ENCODE measurements at regions not wholly inside any gene's neighbourhood (a gene's known extent, or its start where the extent isn't known, plus 50 kb on each side); places are given as distances from the start of the nearest gene placed in this dataset.

- DNase-seq (ENCODE audit: low spot score), result no peak
Observed at GRCh38 chr5:61596265-61596664, 264.2 kb downstream of the ZSWIM6 start.

DNA sequence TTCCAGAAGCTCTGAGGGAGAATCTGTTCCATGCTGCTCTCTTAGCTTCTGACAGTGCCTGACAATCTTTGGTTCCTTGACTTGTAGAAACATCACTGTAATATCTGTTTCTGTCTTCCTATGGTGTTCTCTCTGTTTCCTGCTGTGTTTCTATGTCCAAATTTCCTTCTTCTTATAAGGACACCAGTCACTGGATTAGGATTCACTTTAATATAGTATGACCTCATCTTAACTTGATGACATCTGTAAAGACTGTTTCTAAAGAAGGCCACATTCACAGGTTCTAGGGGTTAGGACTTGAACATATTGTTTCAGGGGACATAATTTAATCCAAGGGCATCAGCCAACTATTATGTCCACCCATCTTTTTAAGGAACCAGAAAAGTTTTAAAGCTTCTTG is 265.6 kb downstream of the ZSWIM6 start:
- DNase-seq (ENCODE audit: low spot score), result no peak

DNA sequence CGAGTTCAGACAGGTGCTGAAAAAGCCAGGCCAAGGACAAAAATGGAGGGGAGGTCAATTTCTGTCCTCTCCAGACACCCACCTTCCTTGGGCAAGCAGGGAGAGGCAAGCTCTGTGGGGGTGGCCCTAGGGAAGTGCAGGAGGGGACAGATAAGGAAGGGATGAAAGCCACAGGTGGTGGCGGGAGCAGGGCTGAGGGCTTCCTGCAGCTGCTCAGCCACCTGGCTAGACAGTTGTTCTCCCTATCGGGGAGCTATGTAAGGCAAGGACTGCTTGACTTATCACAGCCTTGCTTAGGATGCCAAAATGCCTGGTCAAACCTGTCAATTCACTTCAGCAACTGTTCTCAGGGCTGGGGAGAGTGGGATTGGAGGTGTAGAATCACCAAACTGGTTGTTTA is 266.1 kb downstream of the ZSWIM6 start:
- no peak for DNase-seq (ENCODE audit: low spot score)

DNA sequence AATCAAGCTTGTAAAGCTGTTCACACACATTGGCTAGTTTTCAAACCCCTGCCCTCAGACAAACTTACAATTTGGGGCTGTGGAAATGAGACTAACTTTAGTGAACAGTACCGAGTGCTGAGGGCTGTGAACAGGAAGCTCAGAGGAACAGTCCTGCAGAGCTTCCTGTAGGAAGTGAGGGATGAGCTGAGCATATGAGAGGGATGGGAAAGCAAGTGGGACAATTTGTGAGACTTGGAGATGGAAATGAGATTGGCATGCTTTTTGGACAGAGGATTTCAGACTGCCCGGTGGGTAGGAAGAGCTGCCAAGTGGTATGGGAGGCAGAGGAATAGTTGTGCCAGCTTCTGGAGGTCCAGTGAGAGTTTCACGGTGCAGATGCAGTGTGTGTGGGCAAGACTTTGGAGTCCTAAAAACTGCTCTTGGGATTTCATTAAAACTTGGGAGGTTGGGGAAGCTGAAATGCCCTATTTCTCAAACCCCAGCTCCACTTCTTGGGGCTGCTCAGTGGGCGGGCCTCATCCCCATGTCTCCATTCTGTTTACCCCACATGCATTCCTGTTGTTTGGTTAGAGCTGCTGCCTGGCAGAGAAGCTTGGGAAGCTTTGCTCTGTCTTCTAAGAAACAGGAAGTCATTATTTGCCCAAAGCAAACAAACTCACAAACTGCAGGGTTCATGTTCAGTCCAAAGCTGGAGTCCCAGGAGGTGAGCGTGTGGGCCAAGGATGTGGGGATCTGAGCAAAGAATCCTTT is 267.5 kb downstream of the ZSWIM6 start:
- no peak for DNase-seq (ENCODE audit: low spot score)

DNA sequence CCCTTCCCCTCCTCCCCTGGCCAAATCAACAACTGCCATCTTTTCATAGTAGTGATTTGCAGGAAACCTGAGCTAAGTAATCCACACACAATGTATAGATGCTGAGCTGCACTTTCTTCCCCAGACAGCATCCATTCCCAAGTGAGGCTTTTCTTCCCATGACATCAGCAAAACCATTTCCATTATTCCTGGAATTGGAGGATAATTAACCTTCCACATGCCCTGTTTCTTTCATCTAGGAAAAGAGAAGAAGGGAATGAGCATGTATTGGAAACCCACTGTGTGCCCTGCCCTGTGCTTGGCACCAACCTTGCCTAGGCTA is 268.0 kb downstream of the ZSWIM6 start:
- no peak for DNase-seq (ENCODE audit: low spot score)

- DNase-seq (ENCODE audit: low spot score), result no peak
Observed at GRCh38 chr5:61600945-61601511, 269.0 kb downstream of the ZSWIM6 start.

DNA sequence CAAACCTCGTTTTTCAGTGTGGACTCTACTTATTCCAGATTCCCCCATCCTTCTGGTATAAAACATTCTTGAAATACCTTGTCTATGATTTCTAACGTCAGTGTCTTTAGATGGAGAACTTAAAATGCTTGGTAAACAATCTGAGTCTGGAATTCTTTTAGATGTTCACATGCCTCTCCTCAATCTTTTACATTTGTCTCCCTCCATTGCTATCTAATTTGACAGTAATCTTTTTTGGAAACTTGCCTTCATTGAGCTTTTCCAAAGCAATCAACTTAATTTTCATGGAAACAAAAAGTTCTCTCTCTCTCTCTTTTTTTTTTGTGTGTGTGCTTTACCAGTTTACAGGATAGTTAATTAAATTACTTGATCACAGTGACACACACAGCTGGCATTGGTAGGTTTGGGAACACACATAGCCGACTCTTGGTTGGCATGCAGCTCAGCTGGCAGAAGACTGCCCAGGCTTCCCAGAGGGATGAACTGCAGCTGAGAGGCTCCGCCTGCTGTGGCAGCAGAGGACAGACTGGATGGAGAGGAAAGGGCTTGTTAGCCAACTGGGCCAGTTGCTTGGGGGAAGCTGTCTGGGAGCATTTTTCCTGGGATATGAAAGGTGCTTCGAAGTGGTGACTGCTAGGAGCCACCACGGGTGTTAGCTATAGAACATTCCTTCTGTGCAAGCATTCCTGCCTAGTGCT is 271.3 kb downstream of the ZSWIM6 start:
- no peak for DNase-seq (ENCODE audit: low spot score)

DNA sequence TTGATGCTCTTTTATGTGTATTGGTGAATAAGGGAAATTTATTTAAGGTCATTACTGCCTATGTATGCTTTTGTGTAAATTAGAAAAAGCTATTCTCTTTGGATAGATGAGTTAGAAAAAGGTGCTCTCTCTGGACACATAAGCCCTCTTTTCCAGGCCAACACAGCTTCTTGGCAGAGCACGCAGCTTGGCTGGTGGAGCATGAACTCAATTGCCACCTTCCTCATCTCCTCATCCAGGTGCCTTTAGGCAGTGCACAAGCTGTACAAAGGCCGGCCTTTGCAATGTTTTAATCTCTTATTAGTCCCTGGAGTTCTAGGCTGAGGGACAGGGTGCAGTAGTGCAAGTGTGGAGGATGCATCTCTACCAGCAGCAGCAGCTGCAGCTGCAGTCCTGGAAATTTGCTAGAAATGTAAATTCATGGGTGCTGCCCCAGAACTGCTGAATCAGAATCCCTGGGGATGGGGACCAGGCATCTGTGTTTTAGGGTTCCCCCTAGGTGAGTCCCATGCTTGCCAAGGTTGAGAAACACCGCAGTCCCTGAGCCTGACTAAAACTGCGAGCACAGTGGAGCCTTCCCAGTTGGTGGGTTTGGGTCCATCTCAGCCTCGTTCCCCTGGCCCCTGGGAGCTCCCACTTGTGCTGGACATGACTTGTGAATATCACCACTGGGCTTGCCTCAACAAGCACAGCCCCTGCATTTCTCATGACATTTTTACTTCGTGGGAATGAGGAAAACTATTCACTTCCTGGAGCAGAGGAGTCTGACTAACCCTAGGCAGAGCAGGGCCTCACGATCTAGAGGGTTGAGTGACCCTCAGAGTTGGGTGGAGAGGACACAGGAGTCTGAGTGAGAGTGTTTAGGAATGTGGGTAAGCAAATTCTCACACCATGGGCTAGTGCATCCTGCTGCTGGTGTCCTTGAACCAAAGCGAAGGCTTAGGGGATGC is 272.3 kb downstream of the ZSWIM6 start:
- DNase-seq (ENCODE audit: low spot score), result no peak

DNA sequence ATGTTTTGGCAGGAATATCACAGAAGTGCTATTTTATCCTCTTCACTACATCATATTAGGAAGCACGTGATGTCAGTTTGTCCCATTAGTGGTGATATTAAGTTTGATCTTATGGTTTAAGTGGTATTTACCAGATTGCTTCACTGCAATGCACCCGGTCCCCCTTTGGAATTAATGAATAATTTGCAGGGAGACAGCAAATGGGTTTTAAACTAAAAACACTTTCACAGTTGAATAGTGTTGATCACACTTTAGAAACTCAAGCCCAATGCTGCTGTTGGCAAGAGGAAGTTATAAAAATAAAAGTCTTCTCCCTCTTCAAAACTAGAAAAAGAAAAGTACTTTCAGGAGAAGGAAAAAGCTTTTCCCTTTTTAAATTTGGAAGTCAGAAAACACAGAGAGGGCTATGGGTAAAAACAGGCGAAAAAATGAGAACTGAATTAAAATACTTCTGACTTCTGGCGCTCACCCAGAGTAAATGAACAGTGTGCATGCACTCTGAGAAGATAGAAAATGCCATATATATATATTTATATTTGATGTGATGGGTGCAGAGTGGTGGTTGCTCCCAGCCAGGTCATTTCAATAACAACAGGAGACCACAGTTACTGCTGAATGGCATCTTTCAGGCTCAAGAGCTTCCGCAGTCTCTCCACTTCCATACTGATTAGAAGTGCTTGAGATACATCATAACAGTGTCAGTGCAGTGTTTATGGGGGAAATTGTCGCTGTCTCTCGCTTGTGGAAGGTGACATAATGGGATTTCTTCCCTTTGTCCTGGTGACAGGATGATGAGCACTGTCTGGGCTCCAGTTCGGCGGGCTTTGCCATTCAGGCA is 278.0 kb downstream of the ZSWIM6 start:
- no peak for DNase-seq (ENCODE audit: low spot score)

GRCh38 chr5:61610678-61611024 is 278.6 kb downstream of the ZSWIM6 start:
- no peak for DNase-seq (ENCODE audit: low spot score)

DNA sequence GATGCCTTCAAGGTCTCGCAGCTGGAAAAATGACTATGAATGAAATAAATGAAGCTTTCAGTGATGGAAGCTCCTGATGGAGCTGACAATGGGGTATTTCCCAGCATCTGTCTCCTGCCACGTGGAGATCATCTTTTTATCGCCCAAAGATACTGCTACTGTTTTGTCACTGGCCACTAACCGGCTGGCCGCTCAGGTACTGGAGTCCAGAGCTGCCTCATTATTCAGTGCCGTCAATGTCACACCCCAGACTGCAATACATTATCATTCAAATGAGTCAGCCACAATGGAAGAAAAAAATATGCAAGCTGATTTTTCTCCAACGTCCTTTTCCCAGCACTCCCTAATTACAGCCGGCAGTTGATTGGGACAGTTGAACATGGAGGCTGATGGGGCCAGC is 280.4 kb downstream of the ZSWIM6 start:
- no peak for DNase-seq (ENCODE audit: low spot score)

DNA sequence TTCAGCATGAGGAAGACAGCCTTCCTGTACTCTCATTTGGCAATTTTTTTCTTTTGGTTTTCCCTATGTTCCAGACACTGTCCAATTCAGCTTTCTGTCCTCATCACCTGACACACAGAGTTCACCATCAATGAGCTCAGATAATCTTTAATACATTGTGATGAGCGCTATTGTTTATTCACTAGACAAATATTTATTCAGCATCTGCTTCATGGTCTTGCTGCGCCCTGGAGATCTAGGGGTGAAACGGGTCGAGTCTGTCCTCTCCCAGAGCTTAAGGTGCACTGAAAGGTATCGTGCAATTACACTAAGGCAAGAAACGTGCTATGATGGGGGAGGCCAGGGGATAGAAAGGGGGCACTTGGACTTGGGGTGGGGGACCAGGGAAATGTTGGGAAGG is 281.6 kb downstream of the ZSWIM6 start:
- DNase-seq (ENCODE audit: low spot score), result no peak

GRCh38 chr5:61614606-61615005 is 282.5 kb downstream of the ZSWIM6 start:
- DNase-seq (ENCODE audit: low spot score), result no peak

DNA sequence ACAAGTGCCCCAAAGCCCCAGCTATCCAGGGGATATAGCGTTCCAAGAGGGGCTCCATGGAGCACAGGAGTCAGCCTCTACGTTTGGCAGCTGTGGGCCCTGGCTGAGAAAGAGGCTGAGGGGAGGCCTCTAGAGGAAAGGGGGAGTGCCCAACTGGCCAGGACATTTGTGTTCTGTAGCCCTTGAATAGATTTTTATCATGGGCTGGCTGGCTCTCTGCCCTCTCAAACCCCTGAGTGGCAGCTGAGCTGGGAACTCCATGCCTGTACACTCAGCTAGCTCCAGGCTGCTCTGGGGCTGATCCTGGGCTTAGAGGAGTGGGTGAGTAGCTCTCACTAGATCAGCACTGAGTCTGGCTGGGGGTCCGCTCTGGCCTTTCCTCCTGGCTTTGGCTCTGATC is 285.0 kb downstream of the ZSWIM6 start:
- DNase-seq (ENCODE audit: low spot score), result no peak

DNA sequence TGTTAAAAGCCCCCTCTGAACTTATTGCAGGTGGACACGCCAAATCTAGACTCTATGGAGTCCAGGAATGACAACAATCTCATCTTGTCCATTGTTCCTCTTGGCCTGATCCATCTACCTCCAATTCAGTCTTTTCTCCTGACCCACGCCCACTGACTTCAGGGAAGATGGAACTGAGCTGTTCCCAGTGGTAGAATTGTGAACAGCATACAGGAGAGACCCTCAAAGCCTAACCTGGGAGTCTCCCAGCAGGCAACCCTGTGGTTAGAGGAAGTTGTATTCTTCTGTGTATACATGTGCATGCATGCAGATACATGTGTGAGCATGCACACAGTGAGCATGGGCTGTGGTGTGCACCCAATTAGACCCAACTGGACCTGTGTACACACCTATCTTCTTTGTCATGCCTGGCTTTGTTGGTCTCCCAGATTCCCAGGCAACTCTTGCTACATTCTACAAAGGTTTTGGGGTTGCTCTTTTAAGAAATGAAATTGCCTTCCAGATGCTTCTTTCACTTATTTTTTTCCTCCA is 286.0 kb downstream of the ZSWIM6 start:
- DNase-seq (ENCODE audit: low spot score), result no peak

- DNase-seq (ENCODE audit: low spot score), result no peak
Observed at GRCh38 chr5:61618577-61618976, 286.5 kb downstream of the ZSWIM6 start.

GRCh38 chr5:61619289-61619688 is 287.2 kb downstream of the ZSWIM6 start:
- DNase-seq (ENCODE audit: low spot score), result no peak

DNA sequence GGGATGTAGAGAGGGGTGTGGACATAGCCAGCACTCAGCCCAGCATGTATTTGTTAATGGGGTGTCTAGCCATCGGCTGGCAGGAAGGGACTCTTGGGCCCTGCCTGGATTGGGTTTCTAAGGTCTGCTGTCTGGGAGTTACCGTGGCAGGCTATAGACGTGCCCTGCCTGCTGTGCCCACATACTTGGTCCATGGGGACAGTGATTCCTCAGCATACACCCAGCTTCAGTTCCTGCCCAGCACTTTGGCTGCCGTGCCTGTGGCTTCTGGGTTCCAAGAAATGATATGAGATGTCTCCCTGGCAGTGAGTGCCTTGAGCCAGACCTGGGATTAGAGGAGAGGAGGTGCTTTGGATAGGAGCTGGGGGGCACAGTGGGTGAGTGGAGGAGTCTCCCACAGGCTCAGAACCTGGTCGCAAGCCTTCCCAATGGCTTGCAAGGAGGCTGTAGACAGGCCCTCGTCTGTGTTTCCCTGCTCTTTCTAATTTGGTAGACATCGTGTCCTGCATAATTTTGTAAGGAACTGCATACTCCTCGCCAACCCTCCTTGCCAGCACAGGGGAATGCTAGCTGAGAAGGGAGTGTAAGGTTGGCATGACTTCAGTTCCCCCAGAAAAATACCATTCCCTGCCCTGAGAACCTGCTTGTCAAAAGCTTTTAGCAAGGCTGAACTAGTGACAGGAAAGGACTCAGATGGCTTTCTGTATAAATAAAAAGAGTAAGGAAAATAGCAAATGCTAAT is 287.9 kb downstream of the ZSWIM6 start:
- DNase-seq (ENCODE audit: low spot score), result no peak

- DNase-seq (ENCODE audit: low spot score), result no peak
Observed at GRCh38 chr5:61620699-61621182, 288.7 kb downstream of the ZSWIM6 start.

- no peak for DNase-seq (ENCODE audit: low spot score)
Observed at GRCh38 chr5:61621202-61621650, 289.2 kb downstream of the ZSWIM6 start.
